ENCODE measurements at regions not wholly inside any gene's neighbourhood (a gene's known extent, or its start where the extent isn't known, plus 50 kb on each side); places are given as distances from the start of the nearest gene placed in this dataset.

- Histone ChIP-seq H3K9me3 (no peaks in the 10 kb centered on the region), H3K27me3 (peaks cover 9% of the 10 kb centered on the region), H3K4me3 (no peak overlapping the region), H3K36me3 (no peaks in the 10 kb centered on the region), H3K27ac (no peak overlapping the region), H3K4me1 (no peaks in the 10 kb centered on the region)
- 53 to 76% methylated on average over 3 to 12 of the region's 18 CpGs for WGBS, 2 donors (ENCODE audit: low coverage in 1 of 2)
- no peak for ATAC-seq
- TF ChIP-seq POLR2A (IDR thresholded peaks at IDR 0.05) (no peak), POLR2AphosphoS5 (IDR thresholded peaks at IDR 0.05) (no peak), CTCF (IDR thresholded peaks at IDR 0.05) (no peak), EP300 (IDR thresholded peaks at IDR 0.05) (no peak)
Observed at GRCh38 chr3:13241621-13242363, 168.6 kb upstream of the IQSEC1 start.

DNA sequence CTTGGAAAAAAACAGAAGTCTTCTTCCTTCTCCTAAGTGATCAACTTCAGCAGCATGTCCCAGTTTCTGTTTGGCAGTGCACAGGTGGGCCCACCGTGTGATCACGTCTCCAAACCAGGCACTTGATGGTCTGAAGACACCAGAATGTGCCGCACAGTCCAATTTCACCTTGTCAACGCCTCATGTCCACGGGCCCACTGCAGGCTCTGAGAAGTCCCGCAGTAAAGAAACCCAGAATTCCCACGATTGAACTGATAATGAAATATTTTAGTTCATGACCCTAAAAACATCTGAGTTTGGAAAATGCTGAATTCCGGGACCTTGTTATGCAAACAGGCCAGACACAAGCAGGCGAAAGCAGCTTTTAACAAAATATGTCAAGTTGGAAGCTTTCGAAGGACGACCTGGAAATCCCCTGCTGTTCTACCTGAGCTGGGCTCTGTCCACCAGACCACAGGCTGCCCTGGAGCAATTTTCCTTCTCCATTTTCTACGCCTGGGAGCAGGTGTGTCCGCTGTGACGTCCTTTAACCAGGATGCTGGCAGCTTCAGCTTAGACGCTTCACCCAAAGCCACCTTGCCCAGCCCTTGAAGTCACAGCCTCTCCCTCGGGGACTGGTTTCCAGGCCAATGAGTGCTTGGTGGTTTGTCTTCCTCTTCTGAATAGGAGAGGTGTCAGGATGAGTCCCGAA lies 167.8 kb upstream of the IQSEC1 start:
- TF ChIP-seq POLR2A (IDR thresholded peaks at IDR 0.05) (no peak), EP300 (IDR thresholded peaks at IDR 0.05) (no peak), POLR2AphosphoS5 (IDR thresholded peaks at IDR 0.05) (no peak), CTCF (IDR thresholded peaks at IDR 0.05) (no peak)
- Histone ChIP-seq H3K36me3 (no peaks in the 10 kb centered on the region), H3K9me3 (no peaks in the 10 kb centered on the region), H3K27me3 (peaks cover 16% of the 10 kb centered on the region), H3K4me3 (no peak overlapping the region), H3K27ac (no peak overlapping the region), H3K4me1 (no peaks in the 10 kb centered on the region)
- ATAC-seq = no peak
- 90 to 92% methylated on average over 6 to 10 of the region's 17 CpGs for WGBS, 2 donors (ENCODE audit: low coverage in 1 of 2)

DNA sequence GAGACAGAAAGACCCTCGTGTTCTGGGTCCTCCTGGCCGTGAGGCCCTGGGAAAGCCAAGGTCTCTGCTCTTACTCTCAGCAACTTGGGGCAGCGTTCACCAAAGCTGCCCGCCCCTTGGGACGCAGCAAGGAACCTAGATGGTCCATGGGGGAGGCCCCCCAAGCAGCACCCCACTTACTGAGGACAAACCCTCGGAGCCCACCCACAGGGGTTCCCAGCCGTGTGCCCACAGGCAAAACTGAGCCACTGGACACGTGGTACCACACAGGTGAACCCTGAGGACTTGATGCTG lies 166.2 kb upstream of the IQSEC1 start:
- no peaks in the 10 kb centered on the region for H3K9me3 ChIP-seq

GRCh38 chr3:13238687-13239466 lies 165.6 kb upstream of the IQSEC1 start:
- Histone ChIP-seq H3K9me3 (no peaks in the 10 kb centered on the region), H3K36me3 (no peaks in the 10 kb centered on the region), H3K27me3 (peaks cover 36% of the 10 kb centered on the region), H3K4me3 (no peak overlapping the region), H3K4me1 (peaks cover 0 to 12% (median 0%) of the 10 kb centered on the region in 3 donors), H3K27ac (no peak overlapping the region)
- TF ChIP-seq POLR2A (IDR thresholded peaks at IDR 0.05) = no peak
- TF ChIP-seq CTCF (IDR thresholded peaks at IDR 0.05) = no peak
- no peak for TF ChIP-seq EP300 (IDR thresholded peaks at IDR 0.05)
- no peak for TF ChIP-seq POLR2AphosphoS5 (IDR thresholded peaks at IDR 0.05)
- no peak for ATAC-seq
- WGBS, 2 donors (ENCODE audit: low coverage in 1 of 2) = 81 to 87% methylated on average over 3 to 5 of the region's 18 CpGs

More for the DNA sequence above, 166.2 kb upstream of the IQSEC1 start:
- ATAC-seq = no peak
- no peak overlapping the region for H3K4me3 ChIP-seq
- peaks cover 0 to 11% (median 0%) of the 10 kb centered on the region in 3 donors for H3K4me1 ChIP-seq
- H3K27ac ChIP-seq = no peak overlapping the region
- 100% methylated on average over 1 of the region's 8 CpGs; no CpG with 5 or more reads in 1 of the 2 donors for WGBS, 2 donors (ENCODE audit: low coverage in 1 of 2)
- no peak for TF ChIP-seq EP300 (IDR thresholded peaks at IDR 0.05)
- TF ChIP-seq CTCF (IDR thresholded peaks at IDR 0.05) = no peak
- TF ChIP-seq POLR2A (IDR thresholded peaks at IDR 0.05) = no peak
- TF ChIP-seq POLR2AphosphoS5 (IDR thresholded peaks at IDR 0.05) = no peak
- H3K27me3 ChIP-seq = peaks cover 31% of the 10 kb centered on the region
- H3K36me3 ChIP-seq = no peaks in the 10 kb centered on the region

Measured in gastroesophageal sphincter (tissue), 4 donors.